GM10266 (cell line): ENCODE measurements at regions not wholly inside any gene's neighbourhood (a gene's known extent, or its start where the extent isn't known, plus 50 kb on each side); places are given as distances from the start of the nearest gene placed in this dataset.

Experiments used
- DNase-seq: peaks from one replicate; pipeline ENCODE4 v3.0.0; 2012; ENCODE audit errors: extremely low spot score
- TF ChIP-seq, protein P1 (sequence below): IDR thresholded peaks from 2 replicates; pipeline ENCODE4 v1.5.1; 2012; ENCODE audit warnings: mild to moderate bottlenecking, low read depth; ENCODE audit not compliant: control insufficient read depth, insufficient read depth; ENCODE audit errors: missing control alignments

DNA sequence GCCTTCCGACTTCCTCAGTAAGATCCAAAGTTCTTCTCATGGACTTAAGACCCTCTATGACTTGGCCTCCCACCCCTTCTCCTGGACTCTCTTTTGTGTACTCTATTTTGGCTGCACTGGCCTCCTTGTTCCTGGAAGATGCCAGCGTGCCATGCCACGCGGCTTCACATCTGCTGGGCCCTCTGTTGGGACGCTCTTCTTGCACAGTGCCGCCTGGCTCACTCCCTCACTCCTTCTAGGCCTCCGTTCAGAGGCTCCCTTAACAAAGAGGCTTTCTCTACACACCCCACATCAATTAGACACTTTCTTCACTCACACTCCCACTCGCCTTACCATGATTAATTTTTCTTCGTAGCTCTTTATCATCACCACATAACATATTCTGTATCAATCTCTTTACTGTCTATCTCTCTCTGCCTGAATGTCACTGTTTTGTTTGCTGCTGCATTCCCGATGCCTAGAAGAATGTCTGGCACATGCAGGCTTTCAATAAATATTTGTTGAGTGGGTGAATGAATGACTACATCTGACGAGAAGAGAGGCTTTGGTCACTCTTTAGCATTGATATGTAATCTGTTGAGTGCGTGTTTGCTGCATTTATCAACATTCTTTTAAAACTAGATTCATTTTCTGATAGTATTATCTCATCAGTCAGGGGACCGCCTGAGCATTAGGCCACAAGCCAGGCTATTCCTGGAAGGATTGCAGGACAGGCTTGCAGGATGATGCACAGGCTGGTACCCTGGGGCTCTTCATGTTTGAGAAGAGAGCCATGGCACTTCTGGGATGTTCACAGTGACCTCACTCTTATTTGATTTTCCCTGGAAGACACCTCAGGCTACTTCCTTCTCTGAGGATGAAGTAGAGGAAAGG is 60.6 kb upstream of the AMPD3 start:
- DNase-seq, result no peak

DNA sequence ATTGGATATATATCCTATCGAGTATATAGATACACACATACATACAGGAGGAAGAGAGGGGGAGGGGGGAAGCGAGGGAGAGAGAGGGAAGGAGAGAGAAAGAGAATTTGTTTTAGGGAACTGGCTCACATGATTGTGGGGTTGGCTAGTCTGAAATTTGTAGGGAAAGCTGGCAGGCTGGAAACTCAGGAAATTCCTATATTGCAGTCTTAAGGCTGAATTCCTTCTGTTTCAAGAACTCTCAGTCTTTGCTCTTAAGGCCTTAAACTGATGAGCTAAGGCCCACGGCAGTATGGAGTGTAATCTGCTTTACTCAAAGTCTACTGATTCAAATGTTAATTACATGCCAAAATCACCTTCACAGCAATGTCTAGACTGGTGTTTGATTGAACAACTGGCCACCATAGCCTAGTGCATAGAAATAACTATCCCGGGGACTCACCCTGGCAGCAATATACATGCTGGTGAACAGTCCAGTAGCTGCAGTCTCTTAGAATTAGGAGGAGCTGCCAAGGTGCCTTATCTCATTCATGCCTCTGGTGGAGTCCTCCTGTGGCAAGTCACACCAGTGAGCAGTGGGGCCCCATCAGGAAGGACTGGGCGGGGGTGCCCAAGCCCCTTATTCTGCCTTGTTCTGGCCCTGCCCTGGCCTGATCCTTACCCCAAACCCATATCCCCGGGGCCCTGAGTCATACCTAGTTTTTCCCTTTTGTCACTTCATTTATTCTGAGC is 59.7 kb upstream of the AMPD3 start:
- no peak for DNase-seq
- TF ChIP-seq, protein P1, sequence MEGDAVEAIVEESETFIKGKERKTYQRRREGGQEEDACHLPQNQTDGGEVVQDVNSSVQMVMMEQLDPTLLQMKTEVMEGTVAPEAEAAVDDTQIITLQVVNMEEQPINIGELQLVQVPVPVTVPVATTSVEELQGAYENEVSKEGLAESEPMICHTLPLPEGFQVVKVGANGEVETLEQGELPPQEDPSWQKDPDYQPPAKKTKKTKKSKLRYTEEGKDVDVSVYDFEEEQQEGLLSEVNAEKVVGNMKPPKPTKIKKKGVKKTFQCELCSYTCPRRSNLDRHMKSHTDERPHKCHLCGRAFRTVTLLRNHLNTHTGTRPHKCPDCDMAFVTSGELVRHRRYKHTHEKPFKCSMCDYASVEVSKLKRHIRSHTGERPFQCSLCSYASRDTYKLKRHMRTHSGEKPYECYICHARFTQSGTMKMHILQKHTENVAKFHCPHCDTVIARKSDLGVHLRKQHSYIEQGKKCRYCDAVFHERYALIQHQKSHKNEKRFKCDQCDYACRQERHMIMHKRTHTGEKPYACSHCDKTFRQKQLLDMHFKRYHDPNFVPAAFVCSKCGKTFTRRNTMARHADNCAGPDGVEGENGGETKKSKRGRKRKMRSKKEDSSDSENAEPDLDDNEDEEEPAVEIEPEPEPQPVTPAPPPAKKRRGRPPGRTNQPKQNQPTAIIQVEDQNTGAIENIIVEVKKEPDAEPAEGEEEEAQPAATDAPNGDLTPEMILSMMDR, result no peak

More for the DNA sequence above, 60.6 kb upstream of the AMPD3 start:
- TF ChIP-seq, protein P1, result no peak

DNA sequence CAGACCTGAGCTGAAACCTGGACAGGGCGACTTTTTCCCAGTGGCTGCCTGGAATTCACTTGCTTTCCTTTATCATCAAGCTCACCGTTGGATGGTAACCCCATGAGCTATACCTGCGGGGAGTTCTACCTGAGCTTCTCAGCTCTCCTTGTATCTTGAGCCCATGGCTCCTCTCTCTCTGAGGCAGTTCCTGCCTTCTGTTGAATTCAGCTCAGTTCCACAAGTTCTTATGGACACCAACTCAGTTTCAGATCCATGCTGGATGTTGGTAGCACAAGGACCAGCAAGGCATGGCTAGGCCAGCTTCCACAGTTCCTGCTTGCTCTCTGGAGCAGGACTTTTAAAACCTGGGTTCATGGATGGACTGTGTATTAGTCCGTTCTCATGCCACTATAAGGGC is 58.3 kb upstream of the AMPD3 start:
- TF ChIP-seq, protein P1, result no peak
- DNase-seq, result no peak

DNA sequence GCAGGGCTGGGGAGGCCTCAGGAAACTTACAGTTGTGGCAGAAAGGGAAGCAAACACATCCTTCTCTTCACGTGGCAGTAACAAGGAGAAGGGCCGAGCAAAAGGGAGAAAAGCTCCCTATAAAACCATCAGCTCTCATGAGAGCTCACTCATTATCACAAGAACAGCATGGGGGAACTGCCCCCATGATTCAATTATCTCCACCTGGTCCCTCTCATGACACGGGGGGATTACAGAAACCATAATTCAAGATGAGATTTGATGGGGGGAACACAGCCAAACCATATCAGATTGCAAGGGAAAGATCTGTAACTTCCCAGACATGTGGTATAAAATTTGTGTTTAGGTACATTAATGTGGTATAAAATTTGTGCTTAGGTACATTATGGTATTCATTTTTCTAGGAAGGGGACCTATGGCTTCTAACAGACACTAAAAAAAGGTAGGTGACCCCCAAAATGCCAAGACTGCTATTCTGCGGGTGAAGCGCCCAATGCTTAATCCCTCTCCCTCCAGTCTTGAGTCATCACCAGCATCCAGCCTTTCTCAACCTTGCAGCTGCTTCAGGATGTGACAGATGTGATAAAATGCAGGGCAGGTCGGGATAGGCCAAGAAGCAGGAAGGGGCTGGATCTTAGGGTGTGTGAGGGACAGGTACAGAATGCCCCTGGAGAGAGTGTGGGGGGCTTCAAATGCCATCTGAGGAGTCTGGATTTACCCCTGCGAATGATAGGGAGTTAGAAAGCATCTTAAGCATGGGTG is 57.7 kb upstream of the AMPD3 start:
- DNase-seq, result no peak
- TF ChIP-seq, protein P1, result no peak

DNA sequence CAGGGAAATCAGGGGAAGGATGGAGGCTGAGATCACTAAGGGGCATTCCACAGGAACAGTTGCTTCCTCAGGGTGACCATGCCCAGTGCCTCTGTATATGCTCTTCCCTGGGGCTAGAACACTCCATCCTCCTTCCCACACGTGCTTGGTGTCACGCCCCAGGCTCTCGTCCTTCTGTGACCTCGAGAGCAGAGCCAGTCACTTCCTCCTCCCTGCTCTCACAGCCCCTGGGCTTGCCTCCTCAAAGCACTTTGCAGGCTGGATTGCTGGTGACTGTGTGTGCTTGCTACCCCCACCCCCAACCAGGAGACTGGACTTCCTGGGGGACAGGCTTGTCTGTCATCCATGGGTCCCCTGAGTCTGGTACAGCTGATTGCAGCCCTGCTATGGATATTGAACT is 56.5 kb upstream of the AMPD3 start:
- no peak for DNase-seq

DNA sequence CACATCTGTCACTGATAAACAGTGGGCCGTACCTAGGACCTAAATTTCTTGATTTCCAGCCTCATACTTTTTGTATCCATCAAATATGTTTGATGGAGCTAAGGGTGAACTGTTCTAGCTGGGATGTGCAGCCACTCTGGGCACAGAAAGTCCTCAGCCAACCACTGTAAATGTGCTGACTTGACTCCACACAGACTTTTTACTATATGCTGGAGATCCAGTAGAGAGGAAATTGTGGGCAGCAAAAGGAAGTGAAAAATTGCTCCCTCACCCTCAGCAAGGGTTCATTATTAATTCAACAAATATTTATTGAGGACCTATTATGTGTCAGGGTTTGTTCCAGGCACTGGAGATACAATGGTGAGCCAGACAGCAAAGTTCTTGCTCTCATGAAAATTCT is 54.2 kb upstream of the AMPD3 start:
- TF ChIP-seq, protein P1, result no peak
- no peak for DNase-seq

More for the DNA sequence above, 56.5 kb upstream of the AMPD3 start:
- TF ChIP-seq, protein P1, result no peak

DNA sequence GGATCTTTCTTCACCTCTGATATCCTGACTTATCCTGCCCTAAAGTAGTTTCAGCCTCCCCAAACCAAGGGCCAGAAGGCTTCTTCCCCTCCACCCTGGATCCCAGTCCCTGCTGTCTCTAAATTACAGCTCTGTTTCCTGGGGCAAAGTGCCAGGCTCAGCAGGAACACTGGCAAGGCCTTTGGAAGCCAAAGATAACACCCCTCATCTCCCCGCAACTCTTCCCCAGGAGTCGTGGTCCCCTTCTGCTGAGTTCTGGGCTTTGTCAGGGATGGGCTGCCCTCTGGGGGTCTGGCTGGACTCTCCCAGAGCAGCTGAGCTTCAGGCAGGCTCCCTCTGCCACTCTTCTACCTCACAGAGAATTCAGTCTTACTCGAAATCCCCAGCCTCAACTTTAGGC is 53.8 kb upstream of the AMPD3 start:
- TF ChIP-seq, protein P1, result no peak
- no peak for DNase-seq
